ENCODE measurements at regions not wholly inside any gene's neighbourhood (a gene's known extent, or its start where the extent isn't known, plus 50 kb on each side); places are given as distances from the start of the nearest gene placed in this dataset.

GRCh38 chr7:96836456-96836855, 126.8 kb upstream of the SEM1 start:
- H2BK120ac ChIP-seq (ENCODE audit: insufficient read depth, low read length, poor library complexity), result no peak overlapping the region
- no peak overlapping the region for H4K12ac ChIP-seq (ENCODE audit: low read depth, low read length)
- H3K36me3 ChIP-seq (ENCODE audit: control insufficient read depth in 1 of 2, insufficient read depth in 2 of 2, low read length in 2 of 2), result no peaks in the 10 kb centered on the region
- no CpG with 5 or more reads among the region's 3 CpGs for WGBS (ENCODE audit: extremely low coverage, insufficient coverage, insufficient read length)
- H3K27me3 ChIP-seq (ENCODE audit: insufficient read depth, low read length), result no peaks in the 10 kb centered on the region
- no peaks in the 10 kb centered on the region for H3K9me3 ChIP-seq (ENCODE audit: insufficient read depth, low read depth, low read length)
- no peak overlapping the region for H3K9ac ChIP-seq (ENCODE audit: low read length)
- no peak overlapping the region for H3K4me2 ChIP-seq (ENCODE audit: low read length)
- no peaks in the 10 kb centered on the region for H3K79me1 ChIP-seq (ENCODE audit: low read length)
- H3K4me3 ChIP-seq (ENCODE audit: low read depth, low read length), result no peak overlapping the region
- H3K79me2 ChIP-seq (ENCODE audit: control insufficient read depth, insufficient read depth, low read length, poor library complexity), result no peaks in the 10 kb centered on the region
- no peak overlapping the region for H2BK5ac ChIP-seq (ENCODE audit: low read depth, low read length, poor library complexity)
- H3K4ac ChIP-seq (ENCODE audit: low read depth, low read length), result no peak overlapping the region
- no peaks in the 10 kb centered on the region for H3K4me1 ChIP-seq (ENCODE audit: control insufficient read depth in 1 of 2, insufficient read depth in 2 of 2, low read length in 2 of 2)
- no peak overlapping the region for H2AK5ac ChIP-seq (ENCODE audit: low read length)
- no peak overlapping the region for H3K23ac ChIP-seq (ENCODE audit: low read length)
- no peak for DNase-seq
- H4K91ac ChIP-seq (ENCODE audit: low read depth, low read length), result no peak overlapping the region
- H3K18ac ChIP-seq (ENCODE audit: low read length), result no peak overlapping the region
- no peak overlapping the region for H3K14ac ChIP-seq (ENCODE audit: low read length)
- H2BK12ac ChIP-seq (ENCODE audit: low read length), result no peak overlapping the region
- H2AFZ ChIP-seq (ENCODE audit: insufficient read depth, low read length, poor library complexity), result no peak overlapping the region
- H3K27ac ChIP-seq (ENCODE audit: low read depth, low read length), result no peak overlapping the region
- H4K8ac ChIP-seq (ENCODE audit: low read depth, low read length), result no peak overlapping the region

- Histone ChIP-seq H3K14ac (ENCODE audit: low read length) (no peak overlapping the region), H3K9ac (ENCODE audit: low read length) (no peak overlapping the region), H3K4ac (ENCODE audit: low read depth, low read length) (no peak overlapping the region), H2AK5ac (ENCODE audit: low read length) (no peak overlapping the region), H3K27me3 (ENCODE audit: insufficient read depth, low read length) (no peaks in the 10 kb centered on the region), H2BK12ac (ENCODE audit: low read length) (no peak overlapping the region), H3K27ac (ENCODE audit: low read depth, low read length) (no peak overlapping the region), H4K12ac (ENCODE audit: low read depth, low read length) (no peak overlapping the region), H3K18ac (ENCODE audit: low read length) (no peak overlapping the region), H2AFZ (ENCODE audit: insufficient read depth, low read length, poor library complexity) (no peak overlapping the region), H3K79me2 (ENCODE audit: control insufficient read depth, insufficient read depth, low read length, poor library complexity) (no peaks in the 10 kb centered on the region), H3K9me3 (ENCODE audit: insufficient read depth, low read depth, low read length) (no peaks in the 10 kb centered on the region), H3K36me3 (ENCODE audit: control insufficient read depth in 1 of 2, insufficient read depth in 2 of 2, low read length in 2 of 2) (no peaks in the 10 kb centered on the region), H2BK120ac (ENCODE audit: insufficient read depth, low read length, poor library complexity) (no peak overlapping the region), H2BK5ac (ENCODE audit: low read depth, low read length, poor library complexity) (no peak overlapping the region), H3K4me2 (ENCODE audit: low read length) (no peak overlapping the region), H4K8ac (ENCODE audit: low read depth, low read length) (no peak overlapping the region), H3K23ac (ENCODE audit: low read length) (no peak overlapping the region), H4K91ac (ENCODE audit: low read depth, low read length) (no peak overlapping the region), H3K4me1 (ENCODE audit: control insufficient read depth in 1 of 2, insufficient read depth in 2 of 2, low read length in 2 of 2) (no peaks in the 10 kb centered on the region), H3K79me1 (ENCODE audit: low read length) (no peaks in the 10 kb centered on the region), H3K4me3 (ENCODE audit: low read depth, low read length) (no peak overlapping the region)
- DNase-seq, result no peak
- no CpG with 5 or more reads among the region's 2 CpGs for WGBS (ENCODE audit: extremely low coverage, insufficient coverage, insufficient read length)
Observed at GRCh38 chr7:96837593-96837992, 127.9 kb upstream of the SEM1 start.

GRCh38 chr7:96838481-96838880, 128.8 kb upstream of the SEM1 start:
- no peaks in the 10 kb centered on the region for H3K79me1 ChIP-seq (ENCODE audit: low read length)
- H3K23ac ChIP-seq (ENCODE audit: low read length), result no peak overlapping the region
- no peak overlapping the region for H3K14ac ChIP-seq (ENCODE audit: low read length)
- no peaks in the 10 kb centered on the region for H3K27me3 ChIP-seq (ENCODE audit: insufficient read depth, low read length)
- H4K8ac ChIP-seq (ENCODE audit: low read depth, low read length), result no peak overlapping the region
- H2AFZ ChIP-seq (ENCODE audit: insufficient read depth, low read length, poor library complexity), result no peak overlapping the region
- H2AK5ac ChIP-seq (ENCODE audit: low read length), result no peak overlapping the region
- H2BK120ac ChIP-seq (ENCODE audit: insufficient read depth, low read length, poor library complexity), result no peak overlapping the region
- H3K4me2 ChIP-seq (ENCODE audit: low read length), result no peak overlapping the region
- H3K36me3 ChIP-seq (ENCODE audit: control insufficient read depth in 1 of 2, insufficient read depth in 2 of 2, low read length in 2 of 2), result no peaks in the 10 kb centered on the region
- no peaks in the 10 kb centered on the region for H3K9me3 ChIP-seq (ENCODE audit: insufficient read depth, low read depth, low read length)
- H3K9ac ChIP-seq (ENCODE audit: low read length), result no peak overlapping the region
- no peak overlapping the region for H2BK12ac ChIP-seq (ENCODE audit: low read length)
- no peaks in the 10 kb centered on the region for H3K4me1 ChIP-seq (ENCODE audit: control insufficient read depth in 1 of 2, insufficient read depth in 2 of 2, low read length in 2 of 2)
- H4K12ac ChIP-seq (ENCODE audit: low read depth, low read length), result no peak overlapping the region
- H2BK5ac ChIP-seq (ENCODE audit: low read depth, low read length, poor library complexity), result no peak overlapping the region
- no peak overlapping the region for H3K4me3 ChIP-seq (ENCODE audit: low read depth, low read length)
- DNase-seq, result no peak
- no peaks in the 10 kb centered on the region for H3K79me2 ChIP-seq (ENCODE audit: control insufficient read depth, insufficient read depth, low read length, poor library complexity)
- WGBS (ENCODE audit: extremely low coverage, insufficient coverage, insufficient read length), result no CpG with 5 or more reads among the region's 7 CpGs
- H3K4ac ChIP-seq (ENCODE audit: low read depth, low read length), result no peak overlapping the region
- H3K27ac ChIP-seq (ENCODE audit: low read depth, low read length), result no peak overlapping the region
- H3K18ac ChIP-seq (ENCODE audit: low read length), result no peak overlapping the region
- H4K91ac ChIP-seq (ENCODE audit: low read depth, low read length), result no peak overlapping the region

GRCh38 chr7:96855139-96855538, 145.5 kb upstream of the SEM1 start:
- no peaks in the 10 kb centered on the region for H3K36me3 ChIP-seq (ENCODE audit: control insufficient read depth in 1 of 2, insufficient read depth in 2 of 2, low read length in 2 of 2)
- H3K27me3 ChIP-seq (ENCODE audit: insufficient read depth, low read length), result no peaks in the 10 kb centered on the region
- no peak overlapping the region for H4K12ac ChIP-seq (ENCODE audit: low read depth, low read length)
- H3K23ac ChIP-seq (ENCODE audit: low read length), result no peak overlapping the region
- H2BK12ac ChIP-seq (ENCODE audit: low read length), result no peak overlapping the region
- H3K9ac ChIP-seq (ENCODE audit: low read length), result no peak overlapping the region
- no peak overlapping the region for H3K4me2 ChIP-seq (ENCODE audit: low read length)
- no peak overlapping the region for H2AK5ac ChIP-seq (ENCODE audit: low read length)
- H3K4me1 ChIP-seq (ENCODE audit: control insufficient read depth in 1 of 2, insufficient read depth in 2 of 2, low read length in 2 of 2), result no peaks in the 10 kb centered on the region
- no peak overlapping the region for H4K91ac ChIP-seq (ENCODE audit: low read depth, low read length)
- no peak overlapping the region for H2BK5ac ChIP-seq (ENCODE audit: low read depth, low read length, poor library complexity)
- H3K14ac ChIP-seq (ENCODE audit: low read length), result no peak overlapping the region
- H2BK120ac ChIP-seq (ENCODE audit: insufficient read depth, low read length, poor library complexity), result no peak overlapping the region
- H3K79me1 ChIP-seq (ENCODE audit: low read length), result no peaks in the 10 kb centered on the region
- H3K18ac ChIP-seq (ENCODE audit: low read length), result no peak overlapping the region
- no peak overlapping the region for H3K4ac ChIP-seq (ENCODE audit: low read depth, low read length)
- H3K4me3 ChIP-seq (ENCODE audit: low read depth, low read length), result no peak overlapping the region
- H4K8ac ChIP-seq (ENCODE audit: low read depth, low read length), result no peak overlapping the region
- no peak overlapping the region for H2AFZ ChIP-seq (ENCODE audit: insufficient read depth, low read length, poor library complexity)
- no peaks in the 10 kb centered on the region for H3K79me2 ChIP-seq (ENCODE audit: control insufficient read depth, insufficient read depth, low read length, poor library complexity)
- no peaks in the 10 kb centered on the region for H3K9me3 ChIP-seq (ENCODE audit: insufficient read depth, low read depth, low read length)
- no peak for DNase-seq
- no peak overlapping the region for H3K27ac ChIP-seq (ENCODE audit: low read depth, low read length)

Measured in trophoblast cell (in vitro differentiated cells and primary cell).